T-helper 2 cell treated with Interferon-gamma antibody and Interleukin-4, amounts not matched to agents 100 ng/mL and 5 ng/mL, for 36 hours (primary cell): ENCODE measurements at regions not wholly inside any gene's neighbourhood (a gene's known extent, or its start where the extent isn't known, plus 50 kb on each side); places are given as distances from the start of the nearest gene placed in this dataset.

Experiments
- intact Hi-C: fragments of 100-400 bp; cut with micrococcal nuclease; formaldehyde crosslinking; loops from one replicate; pipeline ENCODE4 v1.15.1; 2023

DNA sequence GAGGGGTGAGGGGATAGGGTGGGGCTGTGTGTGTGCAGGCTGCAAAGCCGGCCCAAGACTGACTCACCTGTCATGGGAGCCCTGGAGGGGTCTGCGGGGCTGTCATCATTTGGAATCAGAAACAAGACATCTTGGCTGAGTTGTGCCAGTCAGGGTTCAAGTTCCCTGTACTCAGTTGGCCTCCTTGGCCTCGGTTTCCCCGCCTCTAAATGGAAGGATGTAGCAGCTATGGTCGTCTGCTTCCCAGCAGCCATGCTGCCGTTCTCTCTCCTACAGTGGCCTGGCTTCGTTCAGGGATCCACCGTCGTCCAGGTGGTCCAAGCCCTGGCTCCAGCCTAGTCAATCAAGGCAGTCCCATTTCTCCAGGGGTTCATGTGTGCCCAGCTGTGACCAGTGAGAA lies 83.6 kb upstream of the PMEPA1 start:
- intact Hi-C loops: no loop called here

DNA sequence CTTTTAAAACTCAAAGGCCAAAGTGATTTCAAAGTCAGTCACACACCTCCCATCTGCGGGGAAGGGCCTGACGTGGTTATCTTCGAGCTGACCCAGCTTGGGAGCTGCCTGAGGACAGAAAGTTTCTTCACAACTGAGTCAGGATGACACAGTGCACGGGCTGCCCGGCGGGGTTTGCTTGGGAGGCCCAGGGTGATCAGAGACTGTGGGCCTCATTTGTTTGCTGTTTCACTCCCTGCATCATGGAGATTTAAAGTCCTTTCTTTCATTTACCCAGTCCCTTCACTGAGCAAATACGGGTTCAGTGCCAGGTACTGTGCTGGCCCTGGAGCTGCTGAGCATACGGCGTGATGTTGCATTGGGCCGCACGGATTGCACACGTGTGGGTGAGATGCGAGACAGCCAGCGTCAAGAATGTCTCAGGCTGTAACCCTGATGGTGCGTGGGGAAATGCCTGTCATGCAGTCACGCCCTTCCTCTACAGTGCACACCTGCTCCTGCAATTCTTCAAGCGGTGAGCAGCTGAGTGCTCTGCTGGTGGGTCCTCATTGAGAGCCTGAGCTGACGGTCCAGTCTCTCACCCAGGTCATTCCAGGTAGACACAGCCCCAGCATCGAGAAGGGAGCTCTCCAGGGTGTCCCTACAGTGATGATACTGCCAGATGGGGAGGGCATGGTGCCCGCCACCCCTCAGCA lies 82.7 kb upstream of the PMEPA1 start:
- intact Hi-C loops: no loop called here

DNA sequence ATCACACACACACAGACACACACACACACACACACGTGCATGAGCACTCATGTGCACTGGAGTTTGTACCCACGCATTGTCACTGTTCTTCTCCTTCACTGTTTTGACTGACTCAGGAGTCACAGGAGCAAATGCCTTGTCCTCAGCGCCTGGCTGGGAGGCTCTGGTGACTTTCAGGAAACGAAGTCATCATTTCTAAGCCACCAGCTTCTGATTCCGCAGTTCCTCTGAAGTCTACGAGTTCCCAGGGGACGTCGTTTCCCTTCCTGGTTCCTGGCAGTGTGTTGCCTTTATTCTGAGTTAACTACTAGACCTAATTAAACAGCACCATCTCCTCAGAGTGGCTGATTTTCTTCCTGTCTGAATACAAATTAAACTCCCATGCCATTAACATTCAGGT lies 82.2 kb upstream of the PMEPA1 start:
- intact Hi-C loops: no loop called here

DNA sequence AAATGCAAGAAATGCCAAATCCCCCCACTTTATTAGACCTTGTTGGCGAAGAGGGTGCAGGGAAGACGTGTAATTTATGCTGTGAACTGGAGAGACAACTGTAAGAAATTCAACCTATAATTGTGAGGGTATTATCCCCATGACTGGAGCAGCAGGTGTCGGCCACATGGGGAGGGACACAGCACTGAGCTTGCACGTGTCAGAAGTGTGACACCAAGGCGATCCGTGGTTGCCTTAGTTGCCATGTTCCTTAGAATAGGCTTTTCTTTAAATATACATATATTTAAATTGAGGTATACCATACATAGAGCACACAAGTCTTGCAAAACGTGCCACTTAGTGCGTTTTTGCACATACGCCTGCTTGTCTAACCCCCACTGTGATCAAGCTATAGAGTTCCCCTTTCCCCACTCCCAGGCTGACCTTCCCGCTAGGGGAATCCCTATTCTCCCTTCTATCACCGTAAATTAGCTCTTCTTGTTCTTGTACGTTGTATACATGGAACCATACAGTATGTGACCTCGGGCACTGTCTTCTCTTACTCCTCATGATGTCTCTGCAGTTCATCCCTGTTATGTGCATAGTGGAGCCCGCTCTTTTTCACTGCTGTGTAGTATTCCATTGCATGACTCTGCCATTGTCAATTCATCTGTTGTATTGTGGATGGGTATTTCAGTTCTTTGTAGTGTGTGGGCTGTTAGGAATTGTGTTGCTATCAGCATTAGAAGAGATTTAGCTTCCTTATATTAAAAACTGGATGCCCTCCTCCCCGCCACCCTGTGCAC lies 81.6 kb upstream of the PMEPA1 start:
- intact Hi-C loops: no loop called here

DNA sequence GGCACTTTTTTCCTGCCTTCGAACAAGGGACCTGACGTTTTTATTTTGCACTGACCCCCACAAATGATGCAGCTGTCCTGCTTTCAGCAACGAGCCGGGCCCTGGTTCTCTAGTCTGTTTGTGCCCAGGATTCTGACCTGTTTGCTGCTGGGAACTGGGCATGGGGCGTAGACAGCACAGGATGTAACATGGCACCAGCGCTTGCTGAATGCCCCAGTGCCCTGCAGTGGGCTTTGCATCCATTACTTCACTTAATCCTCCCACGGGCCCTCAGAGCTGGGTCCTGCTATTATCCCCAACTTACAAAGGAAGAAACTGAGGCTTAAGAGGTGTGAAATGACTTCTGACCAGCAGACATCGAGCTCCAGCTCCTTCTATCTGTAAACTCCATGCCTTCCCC lies 80.4 kb upstream of the PMEPA1 start:
- intact Hi-C loops: no loop called here

DNA sequence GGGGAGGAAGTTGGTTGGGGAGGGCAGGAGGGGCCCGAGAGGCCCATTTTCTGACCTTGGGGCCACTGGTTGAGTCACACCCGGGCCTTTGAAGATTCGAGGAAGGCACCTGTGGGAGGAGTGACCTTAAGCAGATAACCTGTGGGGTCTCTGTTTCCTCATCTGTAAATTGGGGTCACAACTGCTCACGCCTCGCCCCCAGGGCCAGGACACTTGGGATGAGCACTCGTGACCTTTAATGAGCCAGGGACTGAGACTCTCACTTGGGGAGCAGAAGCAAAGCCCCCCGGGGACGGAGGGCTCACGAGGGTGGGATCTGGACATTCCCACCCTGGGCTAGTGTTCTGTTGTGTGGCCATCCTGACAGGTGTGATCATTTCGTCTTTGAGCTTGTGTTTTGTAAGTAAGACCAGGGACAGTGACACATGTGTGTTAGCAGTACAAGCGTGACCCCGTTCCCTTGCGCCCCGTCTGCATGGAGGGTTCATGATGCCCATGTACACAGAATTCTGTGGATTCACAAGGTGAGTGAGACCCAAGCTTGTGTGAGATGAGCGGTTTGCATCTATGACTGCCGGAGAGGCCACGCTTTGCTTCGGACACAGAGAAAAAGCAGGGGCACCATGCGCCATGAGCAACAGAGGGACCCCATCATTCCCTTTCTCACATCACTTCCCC lies 79.3 kb upstream of the PMEPA1 start:
- intact Hi-C loops: no loop called here

DNA sequence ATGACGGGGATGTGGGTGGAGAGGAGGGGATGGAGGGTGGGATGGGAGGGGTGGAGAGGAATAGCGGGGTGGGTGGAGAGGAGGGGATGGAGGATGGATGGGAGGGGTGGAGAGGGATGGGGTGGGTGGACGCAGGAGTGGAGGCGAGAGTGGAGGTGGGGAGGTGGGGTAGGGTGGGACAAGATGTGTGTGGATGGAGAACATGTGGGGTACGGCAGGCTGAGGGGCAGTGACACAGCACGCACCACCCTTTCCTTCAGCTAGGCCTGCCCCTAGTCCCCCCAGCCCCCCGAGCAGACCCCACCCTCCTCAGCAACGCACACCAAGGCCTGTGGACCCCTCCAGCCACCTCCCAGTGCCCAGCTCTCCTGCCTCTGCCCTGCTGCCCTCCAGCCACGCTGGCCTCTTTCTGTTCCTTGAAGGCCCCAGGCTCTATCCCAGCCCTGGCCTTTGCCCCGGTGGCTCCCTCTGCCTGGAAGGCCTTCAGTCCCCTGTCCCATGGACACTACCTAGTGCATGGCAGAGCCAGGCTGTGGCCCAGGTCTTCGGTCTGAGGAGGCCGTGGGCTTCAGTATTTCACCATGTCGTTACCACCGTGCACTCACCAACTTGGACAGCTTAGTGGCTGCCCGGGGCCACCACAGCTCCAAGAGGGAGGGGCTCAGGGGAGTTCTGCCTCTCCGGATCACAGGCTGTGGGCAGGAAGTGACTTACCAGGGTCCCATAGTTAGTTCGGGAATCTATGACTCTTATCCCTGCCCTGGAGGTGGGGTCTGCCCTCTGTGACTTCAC lies 78.4 kb upstream of the PMEPA1 start:
- intact Hi-C loops: no loop called here

DNA sequence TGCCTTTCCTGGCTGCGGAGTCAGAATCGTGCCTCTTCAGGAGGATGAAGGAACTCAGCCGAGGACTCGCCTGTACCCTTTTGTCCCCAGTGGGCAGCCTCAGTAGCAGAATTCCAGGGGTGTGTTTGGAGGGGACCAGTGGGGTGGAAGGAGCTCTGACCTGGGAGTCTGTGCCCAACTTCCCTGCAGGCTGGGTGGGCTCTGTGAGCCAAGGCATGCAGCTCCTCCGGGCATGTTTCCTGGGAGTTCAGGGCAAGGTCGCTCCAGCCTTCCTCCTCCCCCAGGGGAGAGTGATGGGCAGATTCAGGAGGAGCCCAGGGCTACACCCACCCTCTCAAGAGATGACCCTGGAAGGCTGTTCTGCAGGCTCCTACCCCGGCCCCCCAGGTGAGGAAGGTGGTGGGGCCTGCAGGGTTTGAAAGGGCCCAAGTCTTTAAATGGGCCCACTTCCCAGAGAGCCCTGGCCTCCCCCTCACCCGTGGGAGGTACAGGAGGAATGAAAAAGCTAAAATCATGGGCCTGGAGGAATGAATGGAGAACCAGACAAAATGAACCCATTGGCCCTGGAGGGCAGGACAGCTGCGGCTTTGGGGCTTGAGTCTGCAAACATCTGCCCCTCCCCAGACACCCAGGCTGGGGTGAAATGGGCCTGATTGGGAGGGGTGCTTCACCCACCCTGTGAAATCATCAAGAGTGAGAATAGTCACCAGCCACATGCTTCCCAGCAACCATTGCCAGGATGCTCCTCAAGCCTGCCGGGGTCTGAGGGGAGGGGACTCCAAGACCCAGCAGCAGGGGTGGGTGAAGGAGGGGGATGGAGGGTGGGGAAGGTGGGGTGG lies 77.6 kb upstream of the PMEPA1 start:
- intact Hi-C loops: no loop called here

DNA sequence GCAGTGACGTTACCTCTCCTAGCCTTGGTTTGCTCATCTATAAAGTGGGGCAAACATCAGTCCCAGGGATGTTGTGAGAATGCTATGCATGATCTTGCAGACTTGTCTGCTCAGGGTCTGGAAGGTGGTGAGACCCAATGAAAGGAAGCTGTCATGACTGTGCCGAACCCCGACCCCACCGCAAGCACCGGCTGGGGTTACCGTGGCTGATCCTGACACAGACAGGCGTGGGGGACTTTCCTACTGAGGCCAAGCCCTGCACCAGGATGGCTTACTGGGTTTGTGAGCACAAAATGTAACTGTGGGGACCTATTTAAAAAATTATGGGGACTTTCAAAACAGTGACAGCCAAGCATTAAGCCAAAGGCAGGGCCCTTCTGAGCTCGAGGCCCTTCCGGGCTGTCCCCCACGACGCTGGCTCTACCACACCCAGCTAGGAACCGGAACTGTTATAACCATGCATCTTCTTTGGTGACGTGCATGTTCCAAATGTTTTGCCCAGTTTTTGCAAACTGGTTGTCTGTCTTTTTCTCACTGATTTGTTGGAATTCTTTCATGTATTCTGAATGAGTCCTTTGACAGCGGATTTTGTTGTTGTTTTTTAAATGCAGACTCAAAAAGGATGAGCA lies 76.6 kb upstream of the PMEPA1 start:
- intact Hi-C loops: no loop called here

DNA sequence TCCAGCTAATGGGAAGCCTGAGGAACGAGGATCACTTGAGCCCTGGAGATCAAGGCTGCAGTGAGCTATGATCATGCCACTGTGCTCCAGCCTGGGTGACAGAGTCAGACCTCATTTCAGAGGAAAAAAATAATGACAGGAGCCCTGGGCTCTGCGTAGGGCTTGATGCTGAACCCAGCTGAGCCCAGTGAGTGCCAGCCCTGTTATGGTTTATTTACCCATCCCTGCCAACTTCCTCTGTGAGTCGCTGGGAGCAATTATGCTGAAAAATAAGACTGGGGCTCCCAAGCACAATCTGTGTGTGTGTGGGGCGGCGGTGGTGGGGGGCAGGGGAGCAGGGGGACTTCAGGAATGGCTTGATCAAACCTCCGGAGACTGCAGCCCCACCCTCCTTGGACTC lies 75.9 kb upstream of the PMEPA1 start:
- intact Hi-C loops: no loop called here

DNA sequence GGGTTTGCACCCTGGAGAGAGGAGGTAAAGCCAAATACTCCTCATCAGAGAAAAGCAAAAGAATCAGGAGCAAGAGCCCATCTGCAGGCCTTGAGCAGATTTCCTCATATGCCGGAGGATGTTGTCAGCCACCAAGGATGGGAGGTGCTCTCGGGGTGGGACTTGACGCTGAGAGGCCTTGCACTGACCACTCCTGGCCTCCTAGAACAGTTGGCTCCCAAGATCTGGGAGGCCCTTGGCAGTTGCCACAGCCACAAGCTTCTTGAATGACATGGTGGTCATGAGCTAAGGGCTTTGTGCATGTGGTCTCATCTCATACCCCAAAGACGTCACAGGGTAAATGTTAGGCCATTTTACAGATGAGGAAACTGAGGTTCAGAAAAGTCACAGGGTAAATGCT lies 75.2 kb upstream of the PMEPA1 start:
- intact Hi-C loops: no loop called here

DNA sequence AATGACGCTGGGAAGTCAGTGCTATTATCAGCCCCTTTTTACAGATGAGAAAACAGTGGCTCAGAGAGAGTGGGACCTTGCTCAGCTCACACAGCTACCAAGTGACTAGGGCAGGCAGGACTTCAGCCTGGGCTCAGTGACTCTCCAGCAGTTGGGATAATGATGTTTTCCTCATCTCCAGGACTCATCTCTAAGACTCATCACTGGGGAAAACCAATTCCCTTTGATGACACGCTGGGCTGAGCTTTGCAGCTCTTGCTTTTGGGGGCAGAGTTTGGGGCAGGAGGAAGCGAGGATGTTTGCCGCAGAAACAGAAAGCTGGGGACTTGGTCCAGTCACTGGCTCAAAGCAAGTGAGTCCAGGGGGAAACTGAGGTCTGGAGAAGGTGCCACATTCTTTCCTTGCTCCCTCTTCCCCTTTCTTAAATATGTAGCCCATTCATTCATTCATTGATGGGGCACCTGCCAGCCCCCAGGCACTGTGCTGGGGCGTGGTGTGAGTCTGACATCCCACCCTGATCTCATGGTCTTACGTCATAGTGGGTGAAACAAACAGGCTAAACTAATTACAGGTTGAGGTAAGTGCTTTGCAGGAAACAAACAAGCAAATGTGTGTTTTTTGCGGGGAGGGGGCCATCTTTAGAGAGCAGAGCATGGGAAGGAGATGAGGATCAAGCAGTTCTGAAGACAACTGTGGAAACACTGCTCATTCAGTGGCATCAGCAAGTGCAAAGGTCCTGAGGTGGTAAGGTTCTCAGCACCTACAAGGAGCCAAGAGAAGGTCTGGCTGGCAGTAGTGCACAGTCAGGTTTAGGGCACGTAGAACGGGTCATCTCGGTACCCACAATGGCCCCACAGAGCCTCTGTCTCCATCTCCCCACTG lies 74.4 kb upstream of the PMEPA1 start:
- intact Hi-C loops: no loop called here

DNA sequence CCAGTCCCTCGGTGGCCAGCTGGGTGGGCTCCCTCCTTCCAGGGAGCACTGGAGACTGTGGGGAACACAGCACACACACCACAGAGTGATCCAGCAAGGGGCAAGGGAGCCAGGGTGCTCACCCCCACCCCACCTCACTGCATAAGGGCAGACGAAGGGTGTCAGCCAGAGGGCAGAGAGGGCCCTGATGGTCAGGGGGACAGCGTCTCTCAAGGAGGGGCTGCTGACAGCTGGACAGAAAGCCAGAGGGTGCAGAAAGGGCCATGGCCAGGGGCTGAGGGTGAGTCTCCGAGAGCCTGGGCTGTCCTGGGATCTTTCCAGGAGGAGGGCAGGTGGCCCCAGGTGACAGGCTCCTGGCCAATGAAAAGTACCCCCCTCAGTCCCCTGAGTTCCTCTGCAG lies 73.4 kb upstream of the PMEPA1 start:
- intact Hi-C loops: no loop called here

DNA sequence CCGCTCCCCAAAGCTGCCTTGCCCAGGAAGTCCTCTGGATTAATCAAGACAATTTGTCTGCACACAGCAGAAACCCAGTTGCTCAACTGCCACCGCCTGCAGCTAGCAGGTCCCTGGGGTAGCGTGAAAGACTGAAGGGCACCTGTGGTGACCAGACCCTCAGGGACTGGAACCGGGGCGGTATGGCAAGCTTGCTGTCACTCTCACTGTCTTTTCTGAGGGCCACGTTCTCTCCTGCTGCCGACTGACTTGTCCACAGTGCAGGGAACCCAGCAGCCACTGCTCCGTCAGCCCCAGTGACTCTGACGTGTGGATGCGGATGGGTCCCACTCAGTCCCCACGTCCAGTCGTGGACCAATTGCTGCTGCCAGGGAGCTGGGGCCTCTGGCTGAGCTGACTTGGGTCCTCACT lies 72.8 kb upstream of the PMEPA1 start:
- intact Hi-C loops: no loop called here

DNA sequence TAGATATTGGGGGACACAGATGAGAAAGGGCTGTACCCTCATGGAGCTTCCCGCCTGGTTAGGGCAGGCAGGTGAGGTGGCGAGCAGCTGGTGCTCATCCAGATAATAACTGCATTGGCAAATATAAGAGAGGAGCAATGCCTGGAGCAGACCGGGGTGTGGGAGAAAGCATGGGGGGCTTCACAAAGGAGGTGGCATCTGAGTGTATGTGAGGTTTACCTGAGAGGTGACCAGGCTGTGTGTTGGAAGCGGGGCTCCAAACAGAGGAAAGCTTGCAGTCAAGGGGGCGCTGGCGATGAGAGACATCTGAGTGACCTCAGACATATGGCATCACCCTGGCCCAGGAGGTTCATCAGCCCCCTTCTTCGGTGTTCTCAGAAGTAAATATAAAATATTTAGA lies 72.1 kb upstream of the PMEPA1 start:
- intact Hi-C loops: no loop called here

DNA sequence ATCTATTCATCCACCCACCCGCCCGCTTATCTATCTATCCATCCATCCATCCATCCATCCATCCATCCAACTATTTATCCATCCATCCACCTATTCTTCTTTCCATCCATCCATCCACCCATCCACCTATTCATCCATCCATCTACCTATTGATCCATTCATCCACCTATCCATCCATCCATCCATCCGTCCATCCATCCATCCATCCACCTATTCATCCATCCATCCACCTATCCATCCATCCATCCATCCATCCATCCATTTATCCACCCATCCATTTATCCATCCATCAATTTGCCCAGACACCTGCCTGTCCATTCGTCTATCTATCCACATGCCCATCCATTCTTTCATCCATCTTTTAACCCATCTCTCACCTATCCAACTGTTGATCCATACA lies 71.1 kb upstream of the PMEPA1 start:
- intact Hi-C loops: no loop called here

DNA sequence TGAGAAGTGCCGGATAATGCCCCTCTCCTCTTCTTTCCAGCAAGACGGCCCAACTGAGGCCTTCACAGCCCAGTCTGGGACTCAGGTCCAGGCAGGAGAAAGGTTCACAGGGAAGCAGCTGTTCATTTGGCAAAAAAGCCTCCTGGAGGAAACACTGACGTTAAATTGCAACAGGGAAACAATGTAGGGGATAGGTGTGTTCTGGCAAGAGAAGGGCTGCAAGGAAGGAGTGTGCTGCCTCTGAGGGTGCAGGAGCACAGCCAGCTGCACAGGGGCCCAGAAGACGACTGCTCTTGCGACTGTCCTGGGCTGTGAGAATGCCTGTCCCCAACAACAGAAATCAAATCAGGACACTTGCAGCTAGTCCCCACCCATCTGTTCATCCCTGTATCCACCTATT lies 70.6 kb upstream of the PMEPA1 start:
- intact Hi-C loops: no loop called here

DNA sequence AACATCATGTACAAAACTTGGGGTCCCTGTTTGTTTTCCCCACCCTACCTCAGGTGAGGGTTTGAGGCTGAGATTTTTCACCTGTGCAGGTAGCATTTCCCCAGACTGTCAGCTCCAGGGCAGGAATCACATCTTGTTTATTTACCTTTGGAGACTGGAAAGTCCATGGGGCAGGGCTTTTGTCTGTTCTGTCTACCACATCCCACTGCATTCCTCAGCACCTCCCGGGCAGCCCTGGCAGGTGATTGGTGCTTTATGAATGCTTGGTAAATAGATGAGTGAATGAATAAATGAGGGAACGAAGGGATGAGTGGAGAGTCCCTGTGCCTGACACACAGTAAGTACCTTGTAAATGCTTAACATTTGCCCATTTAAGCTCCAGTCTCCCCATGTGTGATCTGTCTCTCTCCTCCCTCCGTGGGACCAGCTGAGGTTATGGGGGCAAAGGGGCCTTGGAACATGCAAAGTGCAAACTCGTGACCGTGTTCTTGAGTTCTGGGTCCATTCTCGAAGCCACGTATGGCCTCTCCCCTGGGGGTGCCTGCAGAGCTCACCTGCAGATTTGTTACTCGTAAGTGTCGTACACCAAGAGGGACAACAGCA lies 69.7 kb upstream of the PMEPA1 start:
- intact Hi-C loops: no loop called here

DNA sequence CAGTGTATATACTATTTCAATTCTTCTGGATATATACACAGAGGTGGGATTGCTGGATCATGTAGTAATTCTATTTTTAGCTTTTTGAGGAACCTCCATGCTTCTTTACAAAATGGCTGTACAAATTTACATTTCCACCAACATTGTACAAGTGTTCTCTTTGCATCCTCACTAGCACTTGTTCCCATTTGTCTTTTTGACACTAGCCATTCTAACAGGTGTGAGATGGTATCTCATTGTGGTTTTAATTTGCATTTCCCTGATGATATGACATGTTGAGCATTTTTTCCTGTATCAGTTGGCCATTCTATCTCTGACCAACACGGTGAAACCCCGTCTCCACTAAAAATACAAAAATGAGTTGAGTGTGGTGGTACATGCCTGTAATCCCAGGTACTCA lies 68.1 kb upstream of the PMEPA1 start:
- intact Hi-C loops: no loop called here
